Ecto neural progenitor cell (in vitro differentiated cells): ENCODE measurements at regions not wholly inside any gene's neighbourhood (a gene's known extent, or its start where the extent isn't known, plus 50 kb on each side); places are given as distances from the start of the nearest gene placed in this dataset.

Source experiments
- DNase-seq: peaks from one replicate; pipeline ENCODE4 v3.0.0-alpha.2; 2018; ENCODE audit warnings: low spot score

DNA sequence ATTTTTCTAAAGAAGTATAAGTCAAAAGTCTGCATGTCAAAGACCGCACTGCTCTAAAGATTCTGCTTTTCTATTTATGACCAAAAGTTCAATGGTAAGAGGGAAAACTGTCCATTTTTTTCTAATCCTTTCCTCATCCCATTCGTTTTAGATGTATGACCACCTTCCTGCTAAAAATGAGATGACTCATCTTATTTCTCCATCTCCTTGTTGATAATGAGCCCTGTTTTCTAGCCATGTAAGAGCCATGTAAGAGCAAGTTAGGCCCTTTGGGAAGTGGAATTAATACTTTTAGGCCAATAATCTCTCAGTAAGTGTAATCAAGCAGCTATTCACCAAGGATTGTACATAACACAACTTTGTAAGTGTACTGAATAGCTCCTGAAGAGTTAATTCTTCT is 475.6 kb upstream of the B3GALT2 start:
- DNase-seq: no peak

DNA sequence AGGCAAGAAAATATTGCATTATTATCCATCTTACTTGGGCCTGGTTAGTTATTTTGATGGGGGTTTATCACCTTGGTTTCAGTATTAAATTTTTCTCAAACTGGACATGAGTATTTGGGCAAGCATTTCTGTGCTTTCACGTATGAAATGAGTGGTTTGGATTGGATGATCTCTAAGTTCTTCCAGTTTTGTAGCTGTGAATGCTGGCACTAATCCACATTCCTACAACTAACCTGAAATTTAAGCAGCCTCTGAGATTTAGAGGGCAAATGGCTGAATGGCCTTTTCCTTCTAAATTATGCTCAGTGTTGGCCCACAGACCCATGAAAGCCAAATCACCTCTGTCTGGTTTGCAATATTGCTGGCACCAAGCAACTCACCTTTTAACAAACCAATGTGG is 475.0 kb upstream of the B3GALT2 start:
- no peak for DNase-seq

DNA sequence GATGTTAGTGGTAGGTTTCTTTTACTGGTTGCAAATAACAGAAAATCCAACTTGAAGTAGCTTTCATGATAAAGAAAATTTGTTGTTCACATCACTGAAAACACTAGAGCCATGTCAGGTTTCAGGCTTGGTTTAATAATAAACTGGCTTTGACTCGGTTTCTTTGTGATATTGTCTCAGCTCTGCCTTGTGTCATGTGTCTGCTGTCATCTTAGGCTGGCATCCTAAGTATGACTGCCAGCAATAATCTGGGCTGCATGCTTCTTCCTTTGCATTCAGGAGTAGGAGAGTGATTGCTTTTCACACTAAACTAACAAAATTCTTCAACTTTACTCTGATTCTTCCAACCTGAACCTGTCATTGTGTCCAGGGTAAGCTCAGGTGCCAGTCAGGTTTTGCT is 474.0 kb upstream of the B3GALT2 start:
- DNase-seq: no peak

DNA sequence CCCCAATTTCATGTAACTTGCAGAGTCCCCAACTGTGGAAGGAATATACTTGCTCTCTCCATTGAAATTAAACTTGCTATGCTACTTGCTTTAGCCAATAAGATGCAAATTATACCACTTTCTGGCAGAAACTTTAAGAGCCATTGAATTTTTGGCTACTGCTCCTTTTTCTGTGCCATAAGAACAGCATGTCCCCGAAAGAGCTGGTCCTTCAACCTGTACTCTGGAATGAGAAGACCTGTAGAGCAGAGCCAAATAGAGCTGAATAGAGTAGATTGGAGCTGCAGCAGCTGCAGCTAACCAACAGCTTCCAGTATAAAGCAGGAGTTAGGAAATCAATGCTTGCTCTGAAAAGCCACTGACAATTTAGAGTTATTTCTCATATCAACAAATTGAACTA is 472.3 kb upstream of the B3GALT2 start:
- no peak for DNase-seq

DNA sequence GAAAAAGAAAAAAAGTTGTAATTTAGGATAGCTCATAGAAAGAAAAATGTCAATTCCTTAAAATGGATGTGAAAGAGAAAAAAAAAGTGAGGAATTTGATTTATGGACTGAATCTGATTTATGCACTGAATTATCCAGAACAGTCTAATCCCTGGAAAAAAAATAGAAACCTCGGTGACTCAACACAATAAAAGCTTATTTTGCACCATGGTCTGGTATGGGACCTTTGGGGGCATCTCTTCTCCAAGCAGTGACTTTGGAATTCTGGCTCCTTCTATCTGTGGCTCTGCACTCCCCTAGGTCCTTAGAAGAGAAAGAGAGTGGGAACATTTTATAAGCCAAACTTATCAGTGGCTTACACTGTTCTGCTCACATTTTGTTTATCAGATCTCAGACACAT is 471.7 kb upstream of the B3GALT2 start:
- no peak for DNase-seq

DNA sequence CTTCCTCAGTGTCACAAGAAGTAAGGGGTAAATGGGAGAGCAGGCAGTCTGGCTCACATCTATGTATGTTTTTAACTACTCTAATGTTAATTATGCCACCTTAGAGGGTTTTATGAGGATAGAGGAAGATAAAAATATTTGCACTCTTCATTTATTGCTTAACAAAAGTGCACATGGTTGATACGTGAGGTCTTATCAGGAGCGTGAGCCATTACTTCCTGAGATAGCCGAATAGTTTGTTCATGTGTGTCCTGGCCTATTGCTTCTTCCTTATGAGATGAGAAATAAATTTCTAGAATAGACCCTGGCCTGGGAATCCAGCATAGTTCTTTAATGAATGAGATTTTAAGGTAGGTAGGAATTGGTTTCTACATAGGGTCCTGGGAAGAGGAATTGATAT is 471.1 kb upstream of the B3GALT2 start:
- DNase-seq: no peak

DNA sequence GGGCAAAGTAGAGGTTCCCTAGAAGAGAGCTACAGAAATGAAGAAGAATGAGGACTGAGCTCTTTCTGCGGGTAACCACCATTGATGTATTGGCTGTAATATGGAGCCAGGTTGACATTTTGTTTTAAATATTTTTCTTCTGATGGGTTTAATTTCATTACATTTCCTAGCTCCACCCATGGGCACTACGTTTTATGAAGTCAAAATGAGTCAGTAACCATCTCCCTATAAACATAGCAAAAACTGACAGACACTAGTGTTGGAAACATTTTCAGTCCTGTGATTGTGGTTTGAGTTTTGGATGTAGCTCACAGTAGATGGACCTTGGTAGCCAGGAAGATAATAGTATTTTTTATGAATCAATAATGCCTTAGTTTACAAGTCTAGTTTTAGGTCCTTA is 470.4 kb upstream of the B3GALT2 start:
- no peak for DNase-seq

DNA sequence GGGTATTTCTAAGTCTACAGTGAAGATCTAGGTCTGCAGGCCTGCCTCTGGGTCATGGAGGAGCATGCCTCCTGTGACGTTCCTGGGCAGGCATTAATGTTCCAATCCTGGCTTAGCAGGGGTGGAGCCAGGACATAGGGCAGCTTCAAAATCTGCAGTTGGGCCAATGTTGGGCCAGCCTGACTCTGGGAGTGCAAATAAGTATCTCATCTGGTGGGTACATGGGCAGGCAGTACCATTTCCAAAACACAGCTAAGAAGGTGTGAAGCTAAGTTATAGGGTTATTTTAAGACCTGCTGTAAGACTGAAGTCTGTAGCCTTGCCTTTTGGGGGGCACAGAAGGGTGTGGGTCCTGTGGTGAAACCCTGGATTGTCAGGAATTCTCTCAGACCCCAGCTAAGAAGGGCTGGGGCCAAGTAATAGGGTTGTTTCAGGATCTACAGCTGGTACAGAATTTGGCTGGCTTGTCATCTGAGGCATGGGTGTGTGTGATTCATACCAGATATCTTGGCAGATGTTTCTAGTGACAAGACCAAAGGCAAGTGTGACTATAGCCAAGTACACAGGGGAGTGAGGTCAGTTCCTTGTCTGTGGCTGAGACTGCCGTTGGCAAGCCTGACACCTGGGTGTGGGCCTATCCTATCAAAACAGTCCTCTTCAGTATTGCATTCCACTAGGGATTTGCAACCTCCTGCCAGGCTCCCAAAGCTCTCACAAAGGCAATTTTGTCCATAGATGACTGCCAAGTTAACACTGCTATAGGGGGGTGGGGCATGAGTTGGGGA is 468.7 kb upstream of the B3GALT2 start:
- no peak for DNase-seq

DNA sequence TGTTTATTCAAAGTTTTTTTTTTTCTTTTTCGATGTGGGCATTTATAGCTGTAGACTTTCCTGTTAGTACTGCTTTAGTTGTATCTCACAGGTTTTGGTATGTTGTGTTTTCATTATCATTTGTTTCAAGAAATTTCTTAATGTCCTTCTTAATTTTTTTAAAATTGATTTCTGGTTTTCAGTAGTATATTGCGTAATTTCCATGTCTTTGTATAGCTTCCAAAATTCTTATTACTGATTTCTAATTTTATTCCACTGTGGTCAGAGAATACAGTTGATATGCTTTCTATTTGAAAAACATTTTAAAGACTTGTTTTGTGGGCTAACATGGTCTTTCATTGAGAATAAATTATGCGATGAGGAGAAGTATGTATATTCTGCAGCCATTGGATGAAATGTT is 463.2 kb upstream of the B3GALT2 start:
- DNase-seq: no peak

DNA sequence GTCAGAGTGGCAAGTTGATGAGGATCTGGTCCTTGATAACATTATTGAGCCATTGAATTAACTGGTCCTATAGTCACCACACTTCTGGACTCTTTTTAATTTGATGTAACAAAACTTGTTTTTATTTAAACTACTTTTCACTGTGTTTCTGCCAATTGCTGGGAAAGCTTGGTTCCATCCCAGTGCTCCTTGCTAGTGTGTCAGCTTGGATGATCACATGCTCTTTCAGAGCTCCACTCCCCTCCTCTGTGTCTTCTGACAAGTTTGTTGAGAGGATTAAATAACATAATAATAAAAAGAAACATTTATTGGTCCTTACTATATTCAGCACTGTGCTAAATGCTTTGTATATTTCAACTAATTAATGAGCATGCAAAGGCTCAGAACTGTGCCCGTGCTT is 448.5 kb upstream of the B3GALT2 start:
- DNase-seq: no peak

DNA sequence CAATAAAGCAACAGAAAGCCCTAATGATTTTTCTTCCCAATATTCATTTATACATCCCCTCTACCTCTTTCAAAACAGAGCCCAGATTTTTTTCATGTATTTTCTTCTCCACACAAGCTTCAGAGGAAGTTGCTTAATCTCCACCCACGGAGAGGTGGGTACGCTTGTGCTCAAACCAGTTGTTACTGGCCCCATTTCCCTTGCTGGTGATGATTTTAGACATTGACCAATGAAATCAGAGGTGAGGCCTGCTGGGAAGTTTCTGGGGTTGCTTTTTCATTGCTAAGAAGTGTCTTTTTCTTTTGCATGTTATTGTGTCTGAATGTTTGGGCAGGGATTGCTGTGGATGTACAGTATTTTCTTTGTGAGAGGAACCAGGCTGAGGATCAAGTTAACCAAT is 448.1 kb upstream of the B3GALT2 start:
- DNase-seq: no peak

DNA sequence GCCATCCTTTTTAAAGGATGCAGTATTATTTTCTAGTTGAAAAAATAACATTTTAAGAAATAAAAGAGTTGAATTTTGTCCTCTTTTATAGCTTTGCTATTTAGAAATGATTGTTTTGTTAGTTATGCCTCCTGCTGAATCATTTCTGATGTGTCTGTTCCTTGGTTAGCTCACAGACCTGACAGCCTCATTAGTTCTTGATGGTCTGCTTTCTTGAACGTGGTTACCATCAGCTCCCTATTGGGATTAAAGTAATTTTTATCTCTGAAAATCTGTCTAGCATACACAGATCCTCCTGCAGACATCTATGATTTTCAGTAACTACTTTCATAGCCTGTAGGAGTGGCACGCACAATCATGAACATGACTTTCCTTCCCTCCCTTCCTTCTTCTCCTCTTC is 447.6 kb upstream of the B3GALT2 start:
- no peak for DNase-seq

DNA sequence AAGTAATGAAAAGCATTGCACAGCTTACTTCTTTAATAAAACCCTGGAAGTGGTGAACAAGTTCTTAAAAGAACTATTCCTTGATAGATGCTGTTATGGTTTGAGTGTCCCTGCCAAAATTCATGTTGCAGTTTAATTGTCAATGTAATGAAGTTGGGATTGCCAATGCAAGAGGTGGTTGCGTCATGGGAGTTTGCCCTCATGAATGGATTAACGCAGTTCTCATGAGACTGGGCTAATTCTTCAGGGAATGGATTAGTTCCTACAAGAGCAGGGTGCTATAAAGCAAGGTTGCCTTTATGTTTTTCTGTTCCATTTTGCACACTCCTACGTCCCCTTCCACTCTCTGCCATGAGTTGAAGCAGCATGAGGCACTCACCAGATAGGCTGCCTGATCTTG is 446.7 kb upstream of the B3GALT2 start:
- DNase-seq: no peak

DNA sequence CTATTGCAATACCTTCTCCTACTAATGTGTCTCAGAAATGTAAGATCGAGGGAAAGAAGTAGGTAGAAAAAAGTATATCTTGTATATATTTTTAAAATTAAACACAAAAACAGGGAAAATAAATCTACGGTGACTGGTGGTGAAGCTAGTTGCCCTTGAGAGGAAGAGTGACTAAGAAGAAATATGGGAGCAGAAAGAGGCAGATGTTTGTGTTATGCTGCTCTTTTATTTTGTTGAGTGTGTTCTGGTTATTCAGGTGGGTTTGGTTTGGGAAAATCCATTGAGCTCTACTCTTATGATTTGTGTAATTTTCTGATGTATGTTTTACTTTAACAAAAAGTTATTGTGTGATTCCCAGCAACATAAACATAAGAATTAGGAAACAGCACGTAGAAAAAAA is 444.9 kb upstream of the B3GALT2 start:
- no peak for DNase-seq

DNA sequence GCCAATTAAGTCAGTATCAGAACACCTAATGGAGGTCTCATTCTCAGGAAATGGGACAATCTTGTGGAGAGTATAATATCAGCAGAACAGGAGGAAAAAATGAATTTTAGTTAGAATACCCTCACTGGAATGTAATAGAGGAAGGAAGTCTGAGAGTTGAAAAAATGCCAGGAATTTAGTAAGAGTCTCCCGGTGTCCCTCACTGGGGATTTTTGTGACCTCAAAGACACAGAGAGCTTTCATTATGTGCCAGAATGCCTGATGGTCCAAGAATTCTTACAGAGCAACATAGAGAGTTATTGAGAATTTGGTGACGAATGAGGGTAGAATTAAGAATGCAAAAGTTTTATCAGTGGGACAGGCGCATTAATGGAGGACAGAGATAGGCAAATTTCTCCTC is 443.5 kb upstream of the B3GALT2 start:
- no peak for DNase-seq

DNA sequence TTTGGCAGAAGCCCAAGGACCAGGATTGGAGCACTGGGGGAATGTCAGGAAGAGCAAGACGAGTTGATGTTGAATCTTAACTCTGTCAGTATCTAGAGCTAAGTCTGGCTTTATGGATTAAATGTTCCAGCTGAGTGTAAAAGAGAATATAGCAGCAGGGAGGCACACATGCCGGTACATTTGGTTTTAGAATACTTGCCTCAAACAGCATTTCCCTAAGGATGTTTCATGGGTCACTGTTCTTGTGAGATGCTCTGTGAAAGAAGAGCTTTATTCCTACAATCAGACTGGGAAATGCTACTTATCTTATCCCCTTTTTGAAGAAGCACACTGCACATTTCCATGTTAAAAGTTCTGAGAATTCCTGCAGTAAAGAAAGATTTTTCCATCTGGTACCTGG is 440.3 kb upstream of the B3GALT2 start:
- DNase-seq: no peak

DNA sequence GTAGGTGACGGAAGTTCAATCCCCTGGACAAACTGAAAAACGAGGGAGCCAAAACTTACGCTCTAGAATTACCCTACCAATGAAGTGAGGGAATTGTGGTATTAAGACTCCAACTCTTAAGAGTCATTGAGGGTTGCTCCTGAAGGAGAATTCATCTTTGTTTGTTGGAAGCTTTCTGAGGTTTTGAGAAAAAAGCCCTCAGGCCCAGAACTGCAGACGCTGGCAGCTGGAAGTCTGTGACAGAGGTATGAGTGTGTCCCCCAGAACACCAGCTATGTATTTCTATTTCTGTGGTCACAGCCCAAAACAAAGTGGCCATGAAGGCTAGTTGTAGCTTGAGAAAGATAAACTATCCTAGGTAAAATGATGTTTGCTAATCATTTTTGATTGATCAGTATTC is 438.8 kb upstream of the B3GALT2 start:
- no peak for DNase-seq

DNA sequence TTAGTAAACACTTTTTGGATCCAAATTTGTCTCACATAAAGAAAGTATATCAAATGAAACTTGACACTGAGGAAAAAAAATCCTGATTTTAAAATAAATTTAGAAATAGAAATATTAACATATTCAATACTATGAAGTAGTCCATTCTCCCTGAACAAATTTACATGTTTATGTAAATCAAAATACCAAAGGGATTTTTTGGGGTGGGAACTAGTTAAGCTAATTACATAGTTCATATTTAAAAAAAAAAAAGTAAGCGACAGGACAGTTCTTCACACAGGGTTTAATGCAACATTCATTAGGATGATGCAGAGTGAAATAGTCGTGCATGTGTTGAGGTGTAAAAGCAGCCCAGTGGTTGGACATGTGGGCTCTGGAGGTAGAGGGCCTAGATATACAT is 433.5 kb upstream of the B3GALT2 start:
- DNase-seq: no peak

DNA sequence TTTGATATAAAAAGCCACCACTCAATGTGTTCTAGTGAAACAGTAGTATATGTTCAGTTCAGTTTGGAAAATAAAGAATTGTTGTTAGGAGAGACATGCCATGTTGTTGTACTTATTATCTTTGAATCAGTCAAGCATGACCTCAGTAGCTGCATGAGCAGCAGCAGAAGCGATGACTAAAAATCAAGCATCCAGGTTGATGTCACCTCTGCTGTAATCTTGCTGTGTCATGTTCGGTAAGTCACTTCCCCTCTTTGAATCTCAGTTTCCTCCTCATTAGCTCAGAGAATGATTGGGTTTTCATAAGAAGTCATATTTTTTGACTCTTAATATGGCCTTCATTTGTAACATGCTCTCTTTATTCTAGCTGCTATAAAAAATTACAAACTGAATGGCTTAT is 428.4 kb upstream of the B3GALT2 start:
- no peak for DNase-seq

DNA sequence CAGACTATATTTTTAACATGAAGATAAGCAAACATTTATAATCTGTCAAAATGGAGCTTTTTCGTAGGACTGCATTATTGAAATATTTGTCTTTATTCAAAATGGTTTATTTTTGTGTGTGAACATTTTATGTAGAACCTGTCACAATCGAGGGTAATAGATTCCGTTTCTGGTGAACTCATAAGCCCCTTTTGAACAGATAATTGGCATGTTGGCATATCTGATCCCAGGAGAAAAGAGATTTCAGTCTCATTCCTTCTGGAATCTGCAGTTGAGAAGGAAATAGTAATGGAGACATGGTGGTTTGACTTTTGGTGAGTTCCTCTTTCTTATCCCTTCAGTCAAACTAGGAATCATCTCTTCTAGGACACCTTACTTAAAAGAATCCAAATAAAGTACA is 427.9 kb upstream of the B3GALT2 start:
- DNase-seq: no peak

DNA sequence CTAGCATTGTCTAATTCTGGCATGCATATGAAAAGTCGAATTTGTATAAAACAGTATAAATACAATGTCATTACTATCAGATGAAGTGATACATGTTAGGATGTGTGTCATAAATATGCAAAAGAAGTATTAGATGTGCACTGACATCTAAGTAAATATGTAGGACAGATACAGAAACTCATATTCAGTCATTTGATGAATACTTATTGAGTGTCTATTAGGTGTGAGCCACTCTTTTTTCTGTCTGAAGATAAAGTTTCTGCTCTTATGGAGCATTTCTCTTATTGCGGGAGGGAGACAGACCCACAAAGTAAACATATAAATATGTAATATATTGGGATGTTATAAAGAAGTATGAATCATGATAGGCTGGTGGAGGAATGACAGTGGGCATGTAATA is 426.6 kb upstream of the B3GALT2 start:
- no peak for DNase-seq

DNA sequence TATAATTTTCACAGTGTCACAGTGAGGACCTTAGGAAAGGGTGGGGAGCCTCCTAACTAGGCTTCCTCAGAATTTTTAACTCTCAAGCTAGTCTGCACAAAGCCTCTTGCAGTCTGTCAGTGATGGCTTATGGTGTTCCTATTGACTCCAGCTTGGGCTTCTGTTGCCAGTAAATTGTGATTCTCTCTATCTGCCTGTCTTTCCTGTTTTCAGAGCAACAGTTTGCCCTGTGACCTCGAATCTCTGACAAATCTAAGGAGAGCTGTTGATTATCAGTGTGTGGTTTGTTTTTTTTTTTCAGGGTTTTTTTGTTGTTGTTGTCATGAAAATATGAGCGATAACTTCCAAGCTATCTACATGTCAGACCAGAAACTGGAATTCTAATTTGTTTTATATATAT is 423.2 kb upstream of the B3GALT2 start:
- no peak for DNase-seq

DNA sequence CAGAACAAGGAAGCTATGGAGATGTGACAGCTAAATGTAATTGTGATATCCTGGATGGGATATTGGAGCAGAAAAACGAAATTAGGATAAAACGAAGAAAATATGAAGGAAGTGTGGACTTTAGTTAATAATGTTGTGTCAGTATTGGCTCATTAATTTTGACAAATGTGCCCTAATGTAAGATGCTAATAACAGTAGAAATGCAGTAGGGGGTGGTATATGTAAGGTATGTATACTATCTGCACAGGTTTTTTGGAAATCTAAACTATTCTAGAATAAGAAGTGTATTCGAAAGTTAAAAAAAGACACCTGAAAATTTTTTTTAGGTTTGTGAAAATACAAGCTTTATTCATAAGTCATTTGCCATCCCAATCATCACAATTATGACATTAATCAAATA is 421.4 kb upstream of the B3GALT2 start:
- no peak for DNase-seq

DNA sequence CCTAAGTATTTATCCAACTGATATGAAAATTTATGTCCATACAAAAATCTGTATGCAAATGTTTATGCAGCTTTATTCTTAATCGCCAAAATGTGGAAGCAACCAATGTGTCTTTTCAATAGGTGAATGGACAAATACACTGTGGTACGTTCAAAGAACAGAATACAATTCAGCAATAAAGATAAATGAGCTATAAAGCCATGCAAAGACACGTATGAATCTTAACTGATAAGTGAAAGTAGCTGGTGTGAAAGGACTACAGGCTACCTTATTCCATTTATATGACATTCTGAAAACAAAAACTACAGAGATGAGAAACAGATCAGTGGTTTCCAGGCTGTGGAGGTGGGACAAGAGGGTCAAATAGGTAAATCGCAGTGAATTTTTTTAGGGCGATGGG is 419.6 kb upstream of the B3GALT2 start:
- DNase-seq: no peak

DNA sequence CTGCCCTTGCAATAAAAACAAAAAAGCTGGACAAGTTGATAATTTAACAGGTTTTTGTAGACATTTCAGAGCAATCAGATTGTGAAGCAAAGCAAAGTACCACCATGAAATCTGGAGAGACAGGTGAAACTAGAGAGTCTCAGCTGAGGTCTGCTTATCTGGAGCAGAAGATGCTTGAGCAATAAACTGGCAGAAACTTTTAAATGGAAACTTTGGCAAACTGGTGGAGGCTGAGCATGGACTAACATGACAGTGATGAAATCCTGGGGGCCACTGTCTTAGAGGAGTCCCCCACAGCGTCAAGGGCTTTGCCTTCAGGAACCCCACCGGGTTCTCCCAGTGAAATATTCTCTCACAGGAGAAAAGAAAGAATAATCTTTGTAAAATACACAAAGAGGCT is 416.3 kb upstream of the B3GALT2 start:
- no peak for DNase-seq
